NB4 (cell line): ENCODE measurements at regions not wholly inside any gene's neighbourhood (a gene's known extent, or its start where the extent isn't known, plus 50 kb on each side); places are given as distances from the start of the nearest gene placed in this dataset.

Source experiments
- CTCF ChIP-seq: IDR thresholded peaks from one replicate; pipeline ENCODE4 v1.5.1; 2012; ENCODE audit warnings: low read depth, low read length
- POLR2A ChIP-seq: IDR thresholded peaks from 2 replicates; pipeline ENCODE4 v1.6.1; 2011; ENCODE audit warnings: mild to moderate bottlenecking; ENCODE audit not compliant: insufficient read length; ENCODE audit errors: extremely low read depth

- TF ChIP-seq CTCF (no peak), POLR2A (no peak)
Observed at GRCh38 chr2:48183991-48184390, 130.5 kb upstream of the FOXN2 start.
